Loucy (cell line): ENCODE measurements at regions not wholly inside any gene's neighbourhood (a gene's known extent, or its start where the extent isn't known, plus 50 kb on each side); places are given as distances from the start of the nearest gene placed in this dataset.
A peak's percentile ranks its signal among the peaks of the same experiment; 100 is the strongest.

Experiments
- H2AFZ ChIP-seq: fragments of 200-600 bp; sonication (generic); 2 replicates; pipeline ENCODE4 v1.6.0; 2016; ENCODE audit warnings: antibody characterized with exemption, mild to moderate bottlenecking, low read length, moderate library complexity
- H3F3A ChIP-seq: fragments of 200-600 bp; 2 replicates; pipeline ENCODE4 v1.6.0; 2016; ENCODE audit warnings: antibody characterized with exemption, low read depth, mild to moderate bottlenecking
- H3K27me3 ChIP-seq: fragments of 200-600 bp; sonication (generic); 2 replicates; pipeline ENCODE4 v1.6.1; 2014; ENCODE audit warnings: low read length, mild to moderate bottlenecking; ENCODE audit not compliant: insufficient read depth, poor library complexity, severe bottlenecking
- H3K36me3 ChIP-seq: fragments of 200-600 bp; sonication (generic); 2 replicates; pipeline ENCODE4 v1.6.1; 2016; ENCODE audit warnings: low read length; ENCODE audit not compliant: insufficient read depth
- H3K4me1 ChIP-seq: fragments of 200-600 bp; sonication (generic); 2 replicates; pipeline ENCODE4 v1.5.1; 2014; ENCODE audit warnings: low read length, mild to moderate bottlenecking; ENCODE audit not compliant: insufficient read depth, poor library complexity, severe bottlenecking
- H3K4me2 ChIP-seq: fragments of 200-600 bp; sonication (generic); 2 replicates; pipeline ENCODE4 v1.6.0; 2014; ENCODE audit warnings: antibody characterized with exemption, low read length, low read depth, mild to moderate bottlenecking; ENCODE audit not compliant: poor library complexity, severe bottlenecking
- H3K4me3 ChIP-seq: fragments of 200-600 bp; sonication (generic); 2 replicates; pipeline ENCODE4 v1.5.1; 2014; ENCODE audit warnings: low read length, mild to moderate bottlenecking, mixed read lengths; ENCODE audit not compliant: poor library complexity, severe bottlenecking
- H3K79me2 ChIP-seq: fragments of 200-600 bp; sonication (generic); 2 replicates; pipeline ENCODE4 v1.6.1; 2014; ENCODE audit warnings: low read length; ENCODE audit not compliant: insufficient read depth
- H3K9ac ChIP-seq: fragments of 200-600 bp; sonication (generic); 2 replicates; pipeline ENCODE4 v1.6.0; 2014; ENCODE audit warnings: mild to moderate bottlenecking, low read depth, low read length, moderate library complexity; ENCODE audit not compliant: poor library complexity, severe bottlenecking
- H3K9me2 ChIP-seq: fragments of 200-600 bp; sonication (generic); replicated peaks from 2 replicates; pipeline ENCODE4 v1.6.1; 2016; ENCODE audit warnings: low read depth, low read length, mixed read lengths
- H3K9me3 ChIP-seq: fragments of 200-600 bp; sonication (generic); 2 replicates; pipeline ENCODE4 v1.6.1; 2014; ENCODE audit warnings: mild to moderate bottlenecking, antibody characterized with exemption, low read length, low read depth; ENCODE audit not compliant: insufficient read depth
- H4K20me1 ChIP-seq: fragments of 200-600 bp; sonication (generic); 2 replicates; pipeline ENCODE4 v1.6.0; 2014; ENCODE audit warnings: antibody characterized with exemption, low read length, mild to moderate bottlenecking; ENCODE audit not compliant: insufficient read depth, poor library complexity, severe bottlenecking
- CTCF ChIP-seq: fragments of 200-600 bp; sonication (generic); conservative IDR thresholded peaks from 2 replicates; pipeline ENCODE4 v1.5.1; 2014; ENCODE audit warnings: mild to moderate bottlenecking, antibody characterized with exemption, low read length
- EZH2phosphoT487 ChIP-seq: fragments of 200-600 bp; IDR thresholded peaks from 2 replicates; pipeline ENCODE4 v1.6.1; 2018; ENCODE audit warnings: antibody characterized with exemption, mild to moderate bottlenecking, moderate library complexity, borderline replicate concordance

- Histone ChIP-seq H3K36me3 (no peaks in the 10 kb centered on the region), H3K9me3 (no peaks in the 10 kb centered on the region), H3K79me2 (no peaks in the 10 kb centered on the region), H4K20me1 (no peaks in the 10 kb centered on the region), H3K9ac (no peak overlapping the region), H2AFZ (no peak overlapping the region), H3K27me3 (no peaks in the 10 kb centered on the region), H3K4me1 (no peaks in the 10 kb centered on the region), H3K4me3 (no peak overlapping the region), H3K9me2 (no peaks in the 10 kb centered on the region), H3F3A (no peaks in the 10 kb centered on the region), H3K4me2 (no peak overlapping the region)
- no peak for TF ChIP-seq CTCF
- no peak for TF ChIP-seq EZH2phosphoT487
These were observed 402.3 kb upstream of the SMARCA2 start for GRCh38 chr9:1612886-1613285.

GRCh38 chr9:1617419-1617818 is 397.7 kb upstream of the SMARCA2 start:
- no peaks in the 10 kb centered on the region for H3K9me2 ChIP-seq
- H3K9ac ChIP-seq: no peak overlapping the region
- no peaks in the 10 kb centered on the region for H3K36me3 ChIP-seq
- H3K79me2 ChIP-seq: no peaks in the 10 kb centered on the region
- H2AFZ ChIP-seq: no peak overlapping the region
- H3F3A ChIP-seq: no peaks in the 10 kb centered on the region
- H3K27me3 ChIP-seq: no peaks in the 10 kb centered on the region
- H3K4me3 ChIP-seq: no peak overlapping the region
- H3K9me3 ChIP-seq: no peaks in the 10 kb centered on the region
- H4K20me1 ChIP-seq: no peaks in the 10 kb centered on the region
- H3K4me2 ChIP-seq: no peak overlapping the region
- no peak for TF ChIP-seq EZH2phosphoT487
- TF ChIP-seq CTCF: no peak
- no peaks in the 10 kb centered on the region for H3K4me1 ChIP-seq

- no peaks in the 10 kb centered on the region for H4K20me1 ChIP-seq
- H3K27me3 ChIP-seq: no peaks in the 10 kb centered on the region
- TF ChIP-seq CTCF: peak; percentile 30; the same call in 1 of the 2 replicates
- TF ChIP-seq EZH2phosphoT487: no peak
- no peaks in the 10 kb centered on the region for H3K9me3 ChIP-seq
- H3K4me1 ChIP-seq: no peaks in the 10 kb centered on the region
- H3K4me3 ChIP-seq: no peak overlapping the region
- no peaks in the 10 kb centered on the region for H3F3A ChIP-seq
- H3K79me2 ChIP-seq: no peaks in the 10 kb centered on the region
- H3K36me3 ChIP-seq: no peaks in the 10 kb centered on the region
- no peak overlapping the region for H3K4me2 ChIP-seq
- no peaks in the 10 kb centered on the region for H3K9me2 ChIP-seq
- no peak overlapping the region for H2AFZ ChIP-seq
- no peak overlapping the region for H3K9ac ChIP-seq
These were observed 395.0 kb upstream of the SMARCA2 start for GRCh38 chr9:1619915-1620710.
